ENCODE measurements at regions not wholly inside any gene's neighbourhood (a gene's known extent, or its start where the extent isn't known, plus 50 kb on each side); places are given as distances from the start of the nearest gene placed in this dataset.

DNA sequence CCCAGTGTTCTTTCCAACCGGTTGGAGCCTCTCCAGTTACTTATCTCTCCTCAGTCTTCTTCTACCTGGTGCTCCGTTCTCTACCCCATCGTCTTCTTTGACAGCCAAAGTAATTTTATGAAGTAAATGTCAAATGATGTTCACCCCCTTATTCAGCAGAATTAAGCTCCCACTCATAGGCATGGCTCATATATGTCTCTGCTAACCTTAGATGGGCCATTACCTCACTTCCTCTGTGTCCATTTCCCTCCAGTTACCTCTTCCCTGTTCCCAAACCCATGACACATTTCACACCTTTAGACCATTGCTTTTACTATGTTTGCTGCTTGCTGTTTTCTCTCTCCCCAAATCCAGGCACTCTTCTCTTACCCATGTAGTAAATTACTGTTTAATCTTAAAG, 607.0 kb downstream of the RNF144A start (continued):
- TF ChIP-seq ZNF445 (CRISPR knock-in tag; IDR thresholded peaks at IDR 0.05; ENCODE audit: low read depth): no peak
- TF ChIP-seq, protein P1, sequence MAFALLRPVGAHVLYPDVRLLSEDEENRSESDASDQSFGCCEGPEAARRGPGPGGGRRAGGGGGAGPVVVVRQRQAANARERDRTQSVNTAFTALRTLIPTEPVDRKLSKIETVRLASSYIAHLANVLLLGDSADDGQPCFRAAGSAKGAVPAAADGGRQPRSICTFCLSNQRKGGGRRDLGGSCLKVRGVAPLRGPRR (CRISPR knock-in tag; IDR thresholded peaks at IDR 0.05): no peak
- TF ChIP-seq TEAD2 (tag; IDR thresholded peaks at IDR 0.05): no peak
- TF ChIP-seq HDAC2 (IDR thresholded peaks at IDR 0.05): no peak
- no peak for TF ChIP-seq SMARCB1 (IDR thresholded peaks at IDR 0.05; ENCODE audit: insufficient read length, low read depth)
- TF ChIP-seq CREBBP (IDR thresholded peaks at IDR 0.05; ENCODE audit: low read depth, low read length): no peak
- no peak for TF ChIP-seq ZNF197 (CRISPR knock-in tag; IDR thresholded peaks at IDR 0.05; ENCODE audit: low read depth)

DNA sequence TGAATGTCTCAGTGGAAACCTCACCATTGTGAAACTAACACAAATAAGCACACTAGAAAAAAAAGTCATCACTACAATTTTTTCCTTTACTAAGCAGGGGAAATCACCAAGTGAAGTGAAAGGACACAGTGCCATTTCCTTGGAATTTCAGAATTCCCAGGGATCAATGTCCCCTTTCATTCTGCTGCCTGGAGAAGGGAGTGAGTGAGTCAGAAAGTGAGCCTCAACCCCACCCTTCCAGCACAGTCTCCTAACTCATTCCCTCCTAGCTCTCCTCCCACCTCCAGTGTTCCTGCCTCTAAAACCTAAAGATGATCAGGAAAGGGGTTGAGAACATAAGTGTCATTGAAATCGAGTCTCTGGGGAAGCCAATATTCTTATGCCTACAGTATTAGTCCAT, 608.5 kb downstream of the RNF144A start:
- ChIA-PET POLR2A (no interaction called here), CTCF (ENCODE audit: low intra/inter-chr PET ratio) (no interaction called here)
- Histone ChIP-seq H3K9me1 (ENCODE audit: control insufficient read depth, insufficient read depth, low read length) (no peaks in the 10 kb centered on the region), H3K27me3 (ENCODE audit: control insufficient read depth in 2 of 2, insufficient read depth in 2 of 2, low read length in 2 of 2) (no peaks in the 10 kb centered on the region), H3K27ac (ENCODE audit: extremely low read depth, low read depth, low read length) (no peak overlapping the region), H3K4me1 (replicated peaks in 1 of 2; ENCODE audit: control insufficient read depth in 2 of 2, insufficient read depth in 2 of 2, low read length in 2 of 2) (no peaks in the 10 kb centered on the region), H3K9me3 (replicated peaks; ENCODE audit: control insufficient read depth, insufficient read depth, low read depth, low read length) (no peaks in the 10 kb centered on the region), H3K9ac (ENCODE audit: insufficient read depth in 1 of 2, low read depth in 2 of 2, low read length in 2 of 2) (no peak overlapping the region), H3K4me2 (ENCODE audit: insufficient read depth, low read length) (no peak overlapping the region), H2AFZ (ENCODE audit: low read depth, low read length) (no peak overlapping the region), H3K79me2 (ENCODE audit: control insufficient read depth, insufficient read depth, low read length) (no peaks in the 10 kb centered on the region), H3K36me3 (ENCODE audit: control insufficient read depth, insufficient read depth, low read length) (no peaks in the 10 kb centered on the region), H4K20me1 (replicated peaks; ENCODE audit: control insufficient read depth, insufficient read depth, low read length) (no peaks in the 10 kb centered on the region), H3K4me3 (no peak overlapping the region)
- ATAC-seq: no peak
- intact Hi-C loops (cut with micrococcal nuclease): no loop called here
- no peak for FAIRE-seq
- no peak for DNase-seq (ENCODE audit: extremely low read depth in 1 of 4, low spot score in 3 of 4)
- no TSS peak for BruUV-seq (replicated peaks)
- in situ Hi-C loops (cut with MboI): no loop called here
- 0% methylated on average over 1 of the region's 1 CpG for WGBS (ENCODE audit: insufficient coverage, low coverage, missing lambda C conversion rate)
- no peak for TF ChIP-seq KLF1 (tag; IDR thresholded peaks at IDR 0.05)
- TF ChIP-seq BRD4 (IDR thresholded peaks at IDR 0.05): no peak
- TF ChIP-seq CXXC5 (CRISPR knock-in tag; IDR thresholded peaks at IDR 0.05): no peak
- TF ChIP-seq, protein P2, sequence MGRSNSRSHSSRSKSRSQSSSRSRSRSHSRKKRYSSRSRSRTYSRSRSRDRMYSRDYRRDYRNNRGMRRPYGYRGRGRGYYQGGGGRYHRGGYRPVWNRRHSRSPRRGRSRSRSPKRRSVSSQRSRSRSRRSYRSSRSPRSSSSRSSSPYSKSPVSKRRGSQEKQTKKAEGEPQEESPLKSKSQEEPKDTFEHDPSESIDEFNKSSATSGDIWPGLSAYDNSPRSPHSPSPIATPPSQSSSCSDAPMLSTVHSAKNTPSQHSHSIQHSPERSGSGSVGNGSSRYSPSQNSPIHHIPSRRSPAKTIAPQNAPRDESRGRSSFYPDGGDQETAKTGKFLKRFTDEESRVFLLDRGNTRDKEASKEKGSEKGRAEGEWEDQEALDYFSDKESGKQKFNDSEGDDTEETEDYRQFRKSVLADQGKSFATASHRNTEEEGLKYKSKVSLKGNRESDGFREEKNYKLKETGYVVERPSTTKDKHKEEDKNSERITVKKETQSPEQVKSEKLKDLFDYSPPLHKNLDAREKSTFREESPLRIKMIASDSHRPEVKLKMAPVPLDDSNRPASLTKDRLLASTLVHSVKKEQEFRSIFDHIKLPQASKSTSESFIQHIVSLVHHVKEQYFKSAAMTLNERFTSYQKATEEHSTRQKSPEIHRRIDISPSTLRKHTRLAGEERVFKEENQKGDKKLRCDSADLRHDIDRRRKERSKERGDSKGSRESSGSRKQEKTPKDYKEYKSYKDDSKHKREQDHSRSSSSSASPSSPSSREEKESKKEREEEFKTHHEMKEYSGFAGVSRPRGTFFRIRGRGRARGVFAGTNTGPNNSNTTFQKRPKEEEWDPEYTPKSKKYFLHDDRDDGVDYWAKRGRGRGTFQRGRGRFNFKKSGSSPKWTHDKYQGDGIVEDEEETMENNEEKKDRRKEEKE (IDR thresholded peaks at IDR 0.05; ENCODE audit: borderline replicate concordance in 1 of 2, control insufficient read depth in 1 of 2, low read depth in 2 of 2, low read length in 1 of 2): no peak
- TF ChIP-seq ADNP (tag; IDR thresholded peaks at IDR 0.05): no peak
- TF ChIP-seq, protein P3, sequence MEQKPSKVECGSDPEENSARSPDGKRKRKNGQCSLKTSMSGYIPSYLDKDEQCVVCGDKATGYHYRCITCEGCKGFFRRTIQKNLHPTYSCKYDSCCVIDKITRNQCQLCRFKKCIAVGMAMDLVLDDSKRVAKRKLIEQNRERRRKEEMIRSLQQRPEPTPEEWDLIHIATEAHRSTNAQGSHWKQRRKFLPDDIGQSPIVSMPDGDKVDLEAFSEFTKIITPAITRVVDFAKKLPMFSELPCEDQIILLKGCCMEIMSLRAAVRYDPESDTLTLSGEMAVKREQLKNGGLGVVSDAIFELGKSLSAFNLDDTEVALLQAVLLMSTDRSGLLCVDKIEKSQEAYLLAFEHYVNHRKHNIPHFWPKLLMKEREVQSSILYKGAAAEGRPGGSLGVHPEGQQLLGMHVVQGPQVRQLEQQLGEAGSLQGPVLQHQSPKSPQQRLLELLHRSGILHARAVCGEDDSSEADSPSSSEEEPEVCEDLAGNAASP (IDR thresholded peaks at IDR 0.05): no peak
- TF ChIP-seq ZNF830 (CRISPR knock-in tag; IDR thresholded peaks at IDR 0.05): no peak
- TF ChIP-seq MYBL2 (IDR thresholded peaks at IDR 0.05; ENCODE audit: low read depth): no peak
- no peak for TF ChIP-seq MYBL2 (CRISPR knock-in tag; IDR thresholded peaks at IDR 0.05; ENCODE audit: borderline replicate concordance)
- TF ChIP-seq, protein P4, sequence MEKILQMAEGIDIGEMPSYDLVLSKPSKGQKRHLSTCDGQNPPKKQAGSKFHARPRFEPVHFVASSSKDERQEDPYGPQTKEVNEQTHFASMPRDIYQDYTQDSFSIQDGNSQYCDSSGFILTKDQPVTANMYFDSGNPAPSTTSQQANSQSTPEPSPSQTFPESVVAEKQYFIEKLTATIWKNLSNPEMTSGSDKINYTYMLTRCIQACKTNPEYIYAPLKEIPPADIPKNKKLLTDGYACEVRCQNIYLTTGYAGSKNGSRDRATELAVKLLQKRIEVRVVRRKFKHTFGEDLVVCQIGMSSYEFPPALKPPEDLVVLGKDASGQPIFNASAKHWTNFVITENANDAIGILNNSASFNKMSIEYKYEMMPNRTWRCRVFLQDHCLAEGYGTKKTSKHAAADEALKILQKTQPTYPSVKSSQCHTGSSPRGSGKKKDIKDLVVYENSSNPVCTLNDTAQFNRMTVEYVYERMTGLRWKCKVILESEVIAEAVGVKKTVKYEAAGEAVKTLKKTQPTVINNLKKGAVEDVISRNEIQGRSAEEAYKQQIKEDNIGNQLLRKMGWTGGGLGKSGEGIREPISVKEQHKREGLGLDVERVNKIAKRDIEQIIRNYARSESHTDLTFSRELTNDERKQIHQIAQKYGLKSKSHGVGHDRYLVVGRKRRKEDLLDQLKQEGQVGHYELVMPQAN (IDR thresholded peaks at IDR 0.05; ENCODE audit: borderline replicate concordance): no peak

All from K562 (cell line).